ENCODE measurements at regions not wholly inside any gene's neighbourhood (a gene's known extent, or its start where the extent isn't known, plus 50 kb on each side); places are given as distances from the start of the nearest gene placed in this dataset.
"Not testable (repeated sequence)": the region's sequence is repeated elsewhere in the genome, so short reads cannot be mapped to it uniquely, and the experiment has no call there.

GRCh38 chr6:57813271-57814075 is 496.0 kb downstream of the PRIM2 start:
- peak; percentile 80 for ATAC-seq
- DNase-seq (ENCODE audit: low read depth, low spot score); H3K27me3 ChIP-seq (ENCODE audit: insufficient read depth, low read length); H3K36me3 ChIP-seq (ENCODE audit: control insufficient read depth in 1 of 2, insufficient read depth in 2 of 2, low read length in 2 of 2); H3K9me3 ChIP-seq (ENCODE audit: control insufficient read depth in 1 of 2, insufficient read depth in 1 of 2, low read depth in 1 of 2, low read length in 2 of 2); H3K27ac ChIP-seq (ENCODE audit: low read depth, low read length); H3K4me3 ChIP-seq (replicated peaks in 1 of 2; ENCODE audit: low read depth in 1 of 2, low read length in 2 of 2); RAD21 ChIA-PET (ENCODE audit: low non-redundant PET in 1 of 2, low total read pairs in 2 of 2, uncharacterized antibody in 2 of 2, unreplicated experiment in 2 of 2); H3K4me2 ChIP-seq (ENCODE audit: low read length); H3K9ac ChIP-seq (ENCODE audit: low read length); H3K9me2 ChIP-seq (ENCODE audit: insufficient read depth); BruUV-seq (replicated peaks); H2AFZ ChIP-seq (ENCODE audit: low read depth, low read length, poor library complexity, severe bottlenecking); H3K4me1 ChIP-seq (ENCODE audit: control insufficient read depth in 1 of 2, insufficient read depth in 2 of 2, low read length in 2 of 2); POLR2A ChIA-PET; intact Hi-C loops (cut with micrococcal nuclease); CTCF ChIA-PET; H4K20me1 ChIP-seq (ENCODE audit: insufficient read depth); H3K79me2 ChIP-seq (ENCODE audit: insufficient read depth, low read length): not testable (repeated sequence)

DNA sequence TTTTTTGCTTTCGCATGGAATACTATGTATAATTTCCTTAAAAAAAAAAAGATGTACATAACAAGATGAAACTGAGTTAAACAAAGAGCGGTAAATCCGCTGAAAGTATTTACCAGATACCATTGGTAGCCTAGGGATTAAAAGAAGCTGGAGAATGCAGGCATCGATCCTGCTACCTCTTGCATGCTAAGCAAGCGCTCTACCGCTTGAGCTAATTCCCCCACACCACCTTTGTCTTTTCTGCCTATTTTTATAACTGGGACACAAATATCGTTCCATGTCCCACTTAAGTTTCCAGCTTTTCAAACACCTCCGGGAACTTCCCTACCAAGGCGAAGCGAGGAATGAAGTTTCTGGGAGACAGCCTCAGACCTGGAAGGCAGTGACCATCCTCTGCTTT is 498.4 kb downstream of the PRIM2 start:
- H4K20me1 ChIP-seq (ENCODE audit: insufficient read depth); H2AFZ ChIP-seq (ENCODE audit: low read depth, low read length, poor library complexity, severe bottlenecking); H3K27ac ChIP-seq (ENCODE audit: low read depth, low read length); ATAC-seq; intact Hi-C loops (cut with micrococcal nuclease); CTCF ChIA-PET; H3K9ac ChIP-seq (ENCODE audit: low read length); RAD21 ChIA-PET (ENCODE audit: low non-redundant PET in 1 of 2, low total read pairs in 2 of 2, uncharacterized antibody in 2 of 2, unreplicated experiment in 2 of 2); H3K4me3 ChIP-seq (replicated peaks in 1 of 2; ENCODE audit: low read depth in 1 of 2, low read length in 2 of 2); DNase-seq (ENCODE audit: low read depth, low spot score); H3K9me2 ChIP-seq (ENCODE audit: insufficient read depth); H3K27me3 ChIP-seq (ENCODE audit: insufficient read depth, low read length); H3K4me2 ChIP-seq (ENCODE audit: low read length); H3K4me1 ChIP-seq (ENCODE audit: control insufficient read depth in 1 of 2, insufficient read depth in 2 of 2, low read length in 2 of 2); H3K79me2 ChIP-seq (ENCODE audit: insufficient read depth, low read length); POLR2A ChIA-PET; H3K36me3 ChIP-seq (ENCODE audit: control insufficient read depth in 1 of 2, insufficient read depth in 2 of 2, low read length in 2 of 2); H3K9me3 ChIP-seq (ENCODE audit: control insufficient read depth in 1 of 2, insufficient read depth in 1 of 2, low read depth in 1 of 2, low read length in 2 of 2); BruUV-seq (replicated peaks): not testable (repeated sequence)

GRCh38 chr6:57821325-57821724 is 503.9 kb downstream of the PRIM2 start:
- H3K27ac ChIP-seq (ENCODE audit: low read depth, low read length); H3K9me2 ChIP-seq (ENCODE audit: insufficient read depth); H3K36me3 ChIP-seq (ENCODE audit: control insufficient read depth in 1 of 2, insufficient read depth in 2 of 2, low read length in 2 of 2); H3K4me3 ChIP-seq (replicated peaks in 1 of 2; ENCODE audit: low read depth in 1 of 2, low read length in 2 of 2); H3K27me3 ChIP-seq (ENCODE audit: insufficient read depth, low read length); H4K20me1 ChIP-seq (ENCODE audit: insufficient read depth); POLR2A ChIA-PET; H3K9me3 ChIP-seq (ENCODE audit: control insufficient read depth in 1 of 2, insufficient read depth in 1 of 2, low read depth in 1 of 2, low read length in 2 of 2); H3K9ac ChIP-seq (ENCODE audit: low read length); RAD21 ChIA-PET (ENCODE audit: low non-redundant PET in 1 of 2, low total read pairs in 2 of 2, uncharacterized antibody in 2 of 2, unreplicated experiment in 2 of 2); H2AFZ ChIP-seq (ENCODE audit: low read depth, low read length, poor library complexity, severe bottlenecking); DNase-seq (ENCODE audit: low read depth, low spot score); H3K79me2 ChIP-seq (ENCODE audit: insufficient read depth, low read length); intact Hi-C loops (cut with micrococcal nuclease); ATAC-seq; BruUV-seq (replicated peaks); H3K4me2 ChIP-seq (ENCODE audit: low read length); CTCF ChIA-PET; H3K4me1 ChIP-seq (ENCODE audit: control insufficient read depth in 1 of 2, insufficient read depth in 2 of 2, low read length in 2 of 2): not testable (repeated sequence)

DNA sequence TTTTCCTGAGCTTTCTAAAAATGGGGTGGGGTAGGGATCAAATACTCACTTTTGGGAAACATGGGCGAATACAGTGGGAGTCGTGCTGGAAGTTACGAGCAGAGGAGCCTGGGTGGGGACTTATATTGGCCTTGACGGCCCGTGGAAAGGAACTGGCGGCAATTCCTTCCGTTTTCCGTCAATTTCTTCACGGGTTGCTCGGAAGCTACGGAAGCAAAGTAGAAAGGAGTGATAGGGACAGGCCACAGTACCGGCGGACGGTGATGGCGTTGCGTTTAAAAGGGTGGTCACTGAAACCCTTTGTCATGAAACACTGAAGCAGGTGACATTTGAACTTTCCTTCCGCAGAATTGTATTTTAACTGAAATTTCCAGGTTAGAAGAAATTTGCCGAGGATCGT is 505.0 kb downstream of the PRIM2 start:
- H3K9ac ChIP-seq (ENCODE audit: low read length); H3K4me1 ChIP-seq (ENCODE audit: control insufficient read depth in 1 of 2, insufficient read depth in 2 of 2, low read length in 2 of 2); H3K27me3 ChIP-seq (ENCODE audit: insufficient read depth, low read length); POLR2A ChIA-PET; H3K9me3 ChIP-seq (ENCODE audit: control insufficient read depth in 1 of 2, insufficient read depth in 1 of 2, low read depth in 1 of 2, low read length in 2 of 2); BruUV-seq (replicated peaks); H3K4me2 ChIP-seq (ENCODE audit: low read length); H2AFZ ChIP-seq (ENCODE audit: low read depth, low read length, poor library complexity, severe bottlenecking); H3K27ac ChIP-seq (ENCODE audit: low read depth, low read length); H3K4me3 ChIP-seq (replicated peaks in 1 of 2; ENCODE audit: low read depth in 1 of 2, low read length in 2 of 2); H4K20me1 ChIP-seq (ENCODE audit: insufficient read depth); ATAC-seq; RAD21 ChIA-PET (ENCODE audit: low non-redundant PET in 1 of 2, low total read pairs in 2 of 2, uncharacterized antibody in 2 of 2, unreplicated experiment in 2 of 2); CTCF ChIA-PET; H3K36me3 ChIP-seq (ENCODE audit: control insufficient read depth in 1 of 2, insufficient read depth in 2 of 2, low read length in 2 of 2); H3K79me2 ChIP-seq (ENCODE audit: insufficient read depth, low read length); DNase-seq (ENCODE audit: low read depth, low spot score); H3K9me2 ChIP-seq (ENCODE audit: insufficient read depth); intact Hi-C loops (cut with micrococcal nuclease): not testable (repeated sequence)
